ENCODE measurements at regions not wholly inside any gene's neighbourhood (a gene's known extent, or its start where the extent isn't known, plus 50 kb on each side); places are given as distances from the start of the nearest gene placed in this dataset.

DNA sequence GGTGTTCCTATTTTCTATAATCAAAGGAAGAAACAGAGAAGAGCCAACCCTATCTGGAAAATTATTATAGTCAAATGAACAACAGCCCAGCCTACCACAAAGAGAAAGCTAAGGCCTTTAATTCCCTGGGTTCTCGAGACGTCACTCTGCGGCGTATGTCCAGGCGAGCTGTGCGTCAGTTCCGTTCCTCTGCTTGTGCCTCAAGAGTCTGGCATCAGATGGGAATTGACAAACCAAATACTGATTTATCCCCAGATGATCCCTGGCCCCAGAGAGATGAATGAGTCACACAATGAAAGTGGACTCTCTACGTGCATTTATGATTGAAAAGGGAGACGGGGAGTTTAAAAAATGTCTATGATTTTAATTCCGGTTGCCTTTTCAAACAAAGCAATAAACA lies 151.6 kb upstream of the PDE10A start:
- no peak for TF ChIP-seq POLR2A (IDR thresholded peaks at IDR 0.05)
- TF ChIP-seq, protein P1, sequence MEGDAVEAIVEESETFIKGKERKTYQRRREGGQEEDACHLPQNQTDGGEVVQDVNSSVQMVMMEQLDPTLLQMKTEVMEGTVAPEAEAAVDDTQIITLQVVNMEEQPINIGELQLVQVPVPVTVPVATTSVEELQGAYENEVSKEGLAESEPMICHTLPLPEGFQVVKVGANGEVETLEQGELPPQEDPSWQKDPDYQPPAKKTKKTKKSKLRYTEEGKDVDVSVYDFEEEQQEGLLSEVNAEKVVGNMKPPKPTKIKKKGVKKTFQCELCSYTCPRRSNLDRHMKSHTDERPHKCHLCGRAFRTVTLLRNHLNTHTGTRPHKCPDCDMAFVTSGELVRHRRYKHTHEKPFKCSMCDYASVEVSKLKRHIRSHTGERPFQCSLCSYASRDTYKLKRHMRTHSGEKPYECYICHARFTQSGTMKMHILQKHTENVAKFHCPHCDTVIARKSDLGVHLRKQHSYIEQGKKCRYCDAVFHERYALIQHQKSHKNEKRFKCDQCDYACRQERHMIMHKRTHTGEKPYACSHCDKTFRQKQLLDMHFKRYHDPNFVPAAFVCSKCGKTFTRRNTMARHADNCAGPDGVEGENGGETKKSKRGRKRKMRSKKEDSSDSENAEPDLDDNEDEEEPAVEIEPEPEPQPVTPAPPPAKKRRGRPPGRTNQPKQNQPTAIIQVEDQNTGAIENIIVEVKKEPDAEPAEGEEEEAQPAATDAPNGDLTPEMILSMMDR (IDR thresholded peaks at IDR 0.05): no peak
- no peak for TF ChIP-seq POLR2AphosphoS5 (IDR thresholded peaks at IDR 0.05)
